ENCODE measurements at regions not wholly inside any gene's neighbourhood (a gene's known extent, or its start where the extent isn't known, plus 50 kb on each side); places are given as distances from the start of the nearest gene placed in this dataset.

- H3K9me2 ChIP-seq (replicated peaks; ENCODE audit: insufficient read depth, low read length): no peaks in the 10 kb centered on the region
- no peaks in the 10 kb centered on the region for H3F3A ChIP-seq (ENCODE audit: insufficient read depth)
- no peaks in the 10 kb centered on the region for H4K20me1 ChIP-seq (ENCODE audit: low read depth, low read length)
- H3K36me3 ChIP-seq (ENCODE audit: low read length): no peaks in the 10 kb centered on the region
- H3K4me3 ChIP-seq (ENCODE audit: insufficient read depth, low read length, poor library complexity, severe bottlenecking): no peak overlapping the region
- no peaks in the 10 kb centered on the region for H3K79me2 ChIP-seq (ENCODE audit: insufficient read depth, low read length)
- no peak overlapping the region for H3K9ac ChIP-seq (ENCODE audit: low read length)
- H2AFZ ChIP-seq (ENCODE audit: low read depth, low read length, severe bottlenecking): no peak overlapping the region
- H3K27ac ChIP-seq (ENCODE audit: low read depth, low read length): no peak overlapping the region
- TF ChIP-seq CTCF (IDR thresholded peaks at IDR 0.05; ENCODE audit: insufficient read depth, low read length, poor library complexity, severe bottlenecking) (no peak), EZH2phosphoT487 (conservative IDR thresholded peaks at IDR 0.05; ENCODE audit: low read length) (no peak)
- no peaks in the 10 kb centered on the region for H3K9me3 ChIP-seq (ENCODE audit: insufficient read depth, low read length)
- no peaks in the 10 kb centered on the region for H3K27me3 ChIP-seq (ENCODE audit: low read length)
- no peak overlapping the region for H3K4me2 ChIP-seq (ENCODE audit: low read depth, low read length, poor library complexity, severe bottlenecking)
These were observed 246.0 kb downstream of the YTHDC2 start for GRCh38 chr5:113759505-113759904.

- H3K9me3 ChIP-seq (ENCODE audit: insufficient read depth, low read length): no peaks in the 10 kb centered on the region
- no peaks in the 10 kb centered on the region for H3K79me2 ChIP-seq (ENCODE audit: insufficient read depth, low read length)
- no peak overlapping the region for H3K27ac ChIP-seq (ENCODE audit: low read depth, low read length)
- no peaks in the 10 kb centered on the region for H3K27me3 ChIP-seq (ENCODE audit: low read length)
- H4K20me1 ChIP-seq (ENCODE audit: low read depth, low read length): no peaks in the 10 kb centered on the region
- H3K4me3 ChIP-seq (ENCODE audit: insufficient read depth, low read length, poor library complexity, severe bottlenecking): no peak overlapping the region
- no peak overlapping the region for H3K4me2 ChIP-seq (ENCODE audit: low read depth, low read length, poor library complexity, severe bottlenecking)
- no peaks in the 10 kb centered on the region for H3K9me2 ChIP-seq (replicated peaks; ENCODE audit: insufficient read depth, low read length)
- TF ChIP-seq CTCF (IDR thresholded peaks at IDR 0.05; ENCODE audit: insufficient read depth, low read length, poor library complexity, severe bottlenecking) (no peak), EZH2phosphoT487 (conservative IDR thresholded peaks at IDR 0.05; ENCODE audit: low read length) (no peak)
- no peaks in the 10 kb centered on the region for H3K36me3 ChIP-seq (ENCODE audit: low read length)
- H3F3A ChIP-seq (ENCODE audit: insufficient read depth): no peaks in the 10 kb centered on the region
- H3K9ac ChIP-seq (ENCODE audit: low read length): no peak overlapping the region
- H2AFZ ChIP-seq (ENCODE audit: low read depth, low read length, severe bottlenecking): no peak overlapping the region
These were observed 247.0 kb downstream of the YTHDC2 start for GRCh38 chr5:113760486-113760885.

- no peaks in the 10 kb centered on the region for H3K79me2 ChIP-seq (ENCODE audit: insufficient read depth, low read length)
- no peak overlapping the region for H3K9ac ChIP-seq (ENCODE audit: low read length)
- H3K4me2 ChIP-seq (ENCODE audit: low read depth, low read length, poor library complexity, severe bottlenecking): no peak overlapping the region
- no peaks in the 10 kb centered on the region for H4K20me1 ChIP-seq (ENCODE audit: low read depth, low read length)
- no peaks in the 10 kb centered on the region for H3K9me3 ChIP-seq (ENCODE audit: insufficient read depth, low read length)
- TF ChIP-seq CTCF (IDR thresholded peaks at IDR 0.05; ENCODE audit: insufficient read depth, low read length, poor library complexity, severe bottlenecking) (no peak), EZH2phosphoT487 (conservative IDR thresholded peaks at IDR 0.05; ENCODE audit: low read length) (no peak)
- H3F3A ChIP-seq (ENCODE audit: insufficient read depth): no peaks in the 10 kb centered on the region
- no peaks in the 10 kb centered on the region for H3K9me2 ChIP-seq (replicated peaks; ENCODE audit: insufficient read depth, low read length)
- no peak overlapping the region for H2AFZ ChIP-seq (ENCODE audit: low read depth, low read length, severe bottlenecking)
- H3K27me3 ChIP-seq (ENCODE audit: low read length): no peaks in the 10 kb centered on the region
- no peaks in the 10 kb centered on the region for H3K36me3 ChIP-seq (ENCODE audit: low read length)
- H3K4me3 ChIP-seq (ENCODE audit: insufficient read depth, low read length, poor library complexity, severe bottlenecking): no peak overlapping the region
- H3K27ac ChIP-seq (ENCODE audit: low read depth, low read length): no peak overlapping the region
These were observed 248.1 kb downstream of the YTHDC2 start for GRCh38 chr5:113761594-113761993.

Data from SU-DHL-6 (cell line).